ENCODE measurements at regions not wholly inside any gene's neighbourhood (a gene's known extent, or its start where the extent isn't known, plus 50 kb on each side); places are given as distances from the start of the nearest gene placed in this dataset.

- H3K4me3 ChIP-seq (ENCODE audit: control insufficient read depth, low read depth, low read length): no peak overlapping the region
- TF ChIP-seq, protein P1, sequence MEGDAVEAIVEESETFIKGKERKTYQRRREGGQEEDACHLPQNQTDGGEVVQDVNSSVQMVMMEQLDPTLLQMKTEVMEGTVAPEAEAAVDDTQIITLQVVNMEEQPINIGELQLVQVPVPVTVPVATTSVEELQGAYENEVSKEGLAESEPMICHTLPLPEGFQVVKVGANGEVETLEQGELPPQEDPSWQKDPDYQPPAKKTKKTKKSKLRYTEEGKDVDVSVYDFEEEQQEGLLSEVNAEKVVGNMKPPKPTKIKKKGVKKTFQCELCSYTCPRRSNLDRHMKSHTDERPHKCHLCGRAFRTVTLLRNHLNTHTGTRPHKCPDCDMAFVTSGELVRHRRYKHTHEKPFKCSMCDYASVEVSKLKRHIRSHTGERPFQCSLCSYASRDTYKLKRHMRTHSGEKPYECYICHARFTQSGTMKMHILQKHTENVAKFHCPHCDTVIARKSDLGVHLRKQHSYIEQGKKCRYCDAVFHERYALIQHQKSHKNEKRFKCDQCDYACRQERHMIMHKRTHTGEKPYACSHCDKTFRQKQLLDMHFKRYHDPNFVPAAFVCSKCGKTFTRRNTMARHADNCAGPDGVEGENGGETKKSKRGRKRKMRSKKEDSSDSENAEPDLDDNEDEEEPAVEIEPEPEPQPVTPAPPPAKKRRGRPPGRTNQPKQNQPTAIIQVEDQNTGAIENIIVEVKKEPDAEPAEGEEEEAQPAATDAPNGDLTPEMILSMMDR (IDR thresholded peaks at IDR 0.05; ENCODE audit: control insufficient read depth, insufficient read depth, low read depth, low read length, missing control alignments): no peak
- DNase-seq (ENCODE audit: low read depth): no peak
Measured at GRCh38 chr18:78240627-78241252, 738.9 kb upstream of the SALL3 start.

- no peak overlapping the region for H3K4me3 ChIP-seq (ENCODE audit: control insufficient read depth, low read depth, low read length)
- DNase-seq (ENCODE audit: low read depth): no peak
- TF ChIP-seq, protein P1 (IDR thresholded peaks at IDR 0.05; ENCODE audit: control insufficient read depth, insufficient read depth, low read depth, low read length, missing control alignments): no peak
Measured at GRCh38 chr18:78241535-78242253, 737.9 kb upstream of the SALL3 start.

GRCh38 chr18:78242254-78242643 is 737.4 kb upstream of the SALL3 start:
- DNase-seq (ENCODE audit: low read depth): no peak
- TF ChIP-seq, protein P1 (IDR thresholded peaks at IDR 0.05; ENCODE audit: control insufficient read depth, insufficient read depth, low read depth, low read length, missing control alignments): no peak
- no peak overlapping the region for H3K4me3 ChIP-seq (ENCODE audit: control insufficient read depth, low read depth, low read length)

DNA sequence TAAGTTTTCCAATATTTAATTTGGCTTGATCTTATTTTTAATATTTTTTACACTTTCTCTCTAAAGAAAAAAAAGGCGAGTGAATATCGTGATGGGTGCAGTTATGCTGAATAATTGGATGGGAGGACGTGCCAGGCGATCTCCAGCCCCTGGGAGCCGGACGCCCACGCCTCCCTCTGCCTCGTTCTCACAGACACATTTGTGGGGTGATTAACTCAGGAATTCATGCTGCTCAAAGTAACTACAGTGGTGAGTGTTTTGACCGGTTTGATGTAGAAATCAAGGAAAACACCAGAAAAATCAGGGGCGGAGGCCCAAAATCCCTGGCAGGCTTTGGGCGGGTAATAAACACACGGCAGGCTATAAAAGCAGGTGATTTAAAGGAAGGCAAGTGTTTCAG is 736.8 kb upstream of the SALL3 start:
- DNase-seq (ENCODE audit: low read depth): no peak
- TF ChIP-seq, protein P1 (IDR thresholded peaks at IDR 0.05; ENCODE audit: control insufficient read depth, insufficient read depth, low read depth, low read length, missing control alignments): no peak
- H3K4me3 ChIP-seq (ENCODE audit: control insufficient read depth, low read depth, low read length): no peak overlapping the region

GRCh38 chr18:78244779-78245178 is 734.8 kb upstream of the SALL3 start:
- no peak for DNase-seq (ENCODE audit: low read depth)

DNA sequence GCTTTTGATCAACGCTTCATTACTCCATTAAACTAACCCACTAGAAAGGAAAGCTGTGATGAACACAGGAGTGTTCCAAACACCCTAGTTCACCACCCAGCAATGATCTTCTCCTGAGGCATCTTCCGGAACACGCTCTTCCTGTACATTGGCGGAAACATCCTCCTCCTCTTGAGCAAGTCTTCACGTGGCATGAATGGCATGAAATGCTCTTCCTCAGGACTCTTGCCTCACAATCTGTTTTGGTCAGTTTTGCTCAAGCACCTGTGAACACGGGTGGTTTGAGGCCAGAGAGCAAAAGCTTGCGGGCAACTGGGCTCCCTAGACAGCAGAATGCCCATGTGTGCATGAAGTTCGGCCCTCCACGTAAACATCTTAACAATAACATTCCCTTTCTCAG is 734.2 kb upstream of the SALL3 start:
- DNase-seq (ENCODE audit: low read depth): no peak
- no peak overlapping the region for H3K4me3 ChIP-seq (ENCODE audit: control insufficient read depth, low read depth, low read length)
- TF ChIP-seq, protein P1 (IDR thresholded peaks at IDR 0.05; ENCODE audit: control insufficient read depth, insufficient read depth, low read depth, low read length, missing control alignments): no peak

More at GRCh38 chr18:78244779-78245178, 734.8 kb upstream of the SALL3 start:
- TF ChIP-seq, protein P1 (IDR thresholded peaks at IDR 0.05; ENCODE audit: control insufficient read depth, insufficient read depth, low read depth, low read length, missing control alignments): no peak
- H3K4me3 ChIP-seq (ENCODE audit: control insufficient read depth, low read depth, low read length): no peak overlapping the region

Data from AG09309 (cell line).